CD8-positive, alpha-beta memory T cell (primary cell): ENCODE measurements at regions not wholly inside any gene's neighbourhood (a gene's known extent, or its start where the extent isn't known, plus 50 kb on each side); places are given as distances from the start of the nearest gene placed in this dataset.
A peak's percentile ranks its signal among the peaks of the same experiment; 100 is the strongest.

ENCODE experiments used
- CTCF ChIA-PET: fragments of 350-600 bp; sonication (Branson Sonifier 250); formaldehyde crosslinking; loops from one replicate; lab custom pipeline; 2021; ENCODE audit warnings: antibody characterized with exemption; lab: Charles Lee
- POLR2A ChIA-PET: fragments of 350-600 bp; sonication (Branson Sonifier 250); formaldehyde crosslinking; loops from one replicate; lab custom pipeline; 2021; ENCODE audit warnings: antibody characterized with exemption; lab: Charles Lee
- DNase-seq, 5 donors: peaks; one replicate each; pipeline versions ENCODE4 v3.0.0 to v3.0.0-alpha.2; 2020 to 2022; ENCODE audit warnings: mixed read lengths in 1 of 5
- H3K27ac ChIP-seq: one replicate; pipeline ENCODE4 v1.7.0; 2013; ENCODE audit warnings: low read depth, mild to moderate bottlenecking, low read length, moderate library complexity
- H3K27me3 ChIP-seq: 2 replicates; pipeline ENCODE4 v1.7.0; 2013; ENCODE audit warnings: low read length, mild to moderate bottlenecking; ENCODE audit not compliant: insufficient read depth, poor library complexity, severe bottlenecking
- H3K36me3 ChIP-seq: 2 replicates; pipeline ENCODE4 v1.7.0; 2013; ENCODE audit warnings: mild to moderate bottlenecking, low read length, moderate library complexity; ENCODE audit not compliant: insufficient read depth
- H3K4me1 ChIP-seq: 2 replicates; pipeline ENCODE4 v1.7.0; 2013; ENCODE audit warnings: mild to moderate bottlenecking, low read length, moderate library complexity; ENCODE audit not compliant: insufficient read depth
- H3K4me3 ChIP-seq: 2 replicates; pipeline ENCODE4 v1.7.0; 2013; ENCODE audit warnings: mild to moderate bottlenecking, low read length
- H3K9me3 ChIP-seq: 2 replicates; pipeline ENCODE4 v1.7.0; 2013; ENCODE audit warnings: mild to moderate bottlenecking, low read length
- H3K27ac Mint-ChIP-seq, 8 donors: one replicate each; pipeline ENCODE4 v1.8.0; 2020 to 2021; ENCODE audit warnings: mixed read lengths in 8 of 8, mild to moderate bottlenecking in 6 of 8, inconsistent platforms in 3 of 8, moderate library complexity in 3 of 8
- H3K27me3 Mint-ChIP-seq, 2 donors: one replicate each; pipeline ENCODE4 v1.8.0; 2020 to 2021; ENCODE audit warnings: mixed read lengths in 2 of 2, mild to moderate bottlenecking in 1 of 2, moderate library complexity in 1 of 2
- H3K36me3 Mint-ChIP-seq, 3 donors: one replicate each; pipeline ENCODE4 v1.8.0; 2020 to 2021; ENCODE audit warnings: mixed read lengths in 3 of 3, inconsistent platforms in 1 of 3, mild to moderate bottlenecking in 1 of 3
- H3K4me1 Mint-ChIP-seq, 3 donors: one replicate each; pipeline ENCODE4 v1.8.0; 2020 to 2021; ENCODE audit warnings: mixed read lengths in 3 of 3, inconsistent platforms in 1 of 3, mild to moderate bottlenecking in 1 of 3
- H3K4me3 Mint-ChIP-seq, 7 donors: one replicate each; pipeline ENCODE4 v1.8.0; 2020 to 2021; ENCODE audit warnings: mixed read lengths in 7 of 7, mild to moderate bottlenecking in 6 of 7, moderate library complexity in 4 of 7, inconsistent platforms in 2 of 7
- H3K9me3 Mint-ChIP-seq, 5 donors: one replicate each; pipeline ENCODE4 v1.8.0; 2020 to 2022; ENCODE audit warnings: mixed read lengths in 5 of 5, mild to moderate bottlenecking in 3 of 5, moderate library complexity in 2 of 5, inconsistent platforms in 1 of 5

- Mint-ChIP-seq H3K27me3 (no peaks in the 10 kb centered on the region), H3K4me3 (no peak overlapping the region), H3K36me3 (no peaks in the 10 kb centered on the region), H3K4me1 (no peaks in the 10 kb centered on the region), H3K9me3 (no peaks in the 10 kb centered on the region), H3K27ac (no peak overlapping the region)
- H3K9me3 ChIP-seq, result no peaks in the 10 kb centered on the region
- DNase-seq, result no peak
- H3K36me3 ChIP-seq, result no peaks in the 10 kb centered on the region
- ChIA-PET CTCF (interaction anchor here (1.4 kb wide), 1 partner anchor 57 kb away, joined by 4 read pairs; no protein-coding TSS in a partner anchor), POLR2A (no interaction called here)
- no peaks in the 10 kb centered on the region for H3K27me3 ChIP-seq
- H3K4me3 ChIP-seq, result no peak overlapping the region
- H3K27ac ChIP-seq, result no peak overlapping the region
- H3K4me1 ChIP-seq, result no peaks in the 10 kb centered on the region
These were observed 108.4 kb upstream of the CDC42EP3 start for GRCh38 chr2:37779611-37780386.

GRCh38 chr2:37780387-37780676 lies 108.9 kb upstream of the CDC42EP3 start:
- POLR2A ChIA-PET, result no interaction called here
- Histone ChIP-seq H3K27ac (no peak overlapping the region), H3K4me1 (no peaks in the 10 kb centered on the region), H3K4me3 (no peak overlapping the region), H3K9me3 (no peaks in the 10 kb centered on the region), H3K36me3 (no peaks in the 10 kb centered on the region), H3K27me3 (no peaks in the 10 kb centered on the region)
- Mint-ChIP-seq H3K36me3 (peaks cover 0 to 4% (median 0%) of the 10 kb centered on the region in 3 donors), H3K9me3 (no peaks in the 10 kb centered on the region), H3K27me3 (no peaks in the 10 kb centered on the region), H3K4me1 (no peaks in the 10 kb centered on the region), H3K4me3 (no peak overlapping the region), H3K27ac (no peak overlapping the region)
- DNase-seq, result no peak
- CTCF ChIA-PET, result interaction anchor here (1.4 kb wide), 1 partner anchor 57 kb away, joined by 4 read pairs; no protein-coding TSS in a partner anchor

GRCh38 chr2:37781028-37781427 lies 109.6 kb upstream of the CDC42EP3 start:
- Mint-ChIP-seq H3K27me3 (no peaks in the 10 kb centered on the region), H3K9me3 (no peaks in the 10 kb centered on the region), H3K4me1 (no peaks in the 10 kb centered on the region), H3K27ac (no peak overlapping the region), H3K36me3 (peaks cover 0 to 10% (median 0%) of the 10 kb centered on the region in 3 donors), H3K4me3 (no peak overlapping the region)
- H3K4me3 ChIP-seq, result no peak overlapping the region
- H3K36me3 ChIP-seq, result no peaks in the 10 kb centered on the region
- ChIA-PET POLR2A (no interaction called here), CTCF (interaction anchor here (1.4 kb wide), 1 partner anchor 58 kb away, joined by 4 read pairs; no protein-coding TSS in a partner anchor)
- DNase-seq, result no peak
- H3K9me3 ChIP-seq, result no peaks in the 10 kb centered on the region
- H3K27me3 ChIP-seq, result no peaks in the 10 kb centered on the region
- H3K27ac ChIP-seq, result no peak overlapping the region
- no peaks in the 10 kb centered on the region for H3K4me1 ChIP-seq

- no peak for DNase-seq
- no peaks in the 10 kb centered on the region for H3K4me1 Mint-ChIP-seq
- Histone ChIP-seq H3K4me3 (no peak overlapping the region), H3K36me3 (no peaks in the 10 kb centered on the region), H3K27me3 (no peaks in the 10 kb centered on the region), H3K9me3 (no peaks in the 10 kb centered on the region), H3K4me1 (no peaks in the 10 kb centered on the region), H3K27ac (no peak overlapping the region)
- H3K4me3 Mint-ChIP-seq, result no peak overlapping the region
- POLR2A ChIA-PET, result no interaction called here
- H3K27me3 Mint-ChIP-seq, result no peaks in the 10 kb centered on the region
- peaks cover 0 to 2% (median under 1%) of the 10 kb centered on the region in 5 donors for H3K9me3 Mint-ChIP-seq
- CTCF ChIA-PET, result interaction anchor here (1.1 kb wide), 1 partner anchor 9 kb away, joined by 3 read pairs; no protein-coding TSS in a partner anchor
- H3K36me3 Mint-ChIP-seq, result peaks cover 0 to 17% (median 4%) of the 10 kb centered on the region in 3 donors
- H3K27ac Mint-ChIP-seq, result peak overlapping the region in 1 of 8 donors; percentile 54
These were observed 110.8 kb upstream of the CDC42EP3 start for GRCh38 chr2:37782155-37782673.

- Mint-ChIP-seq H3K4me3 (no peak overlapping the region), H3K9me3 (peaks cover 0 to 7% (median 6%) of the 10 kb centered on the region in 5 donors), H3K4me1 (no peaks in the 10 kb centered on the region), H3K27ac (peak overlapping the region in 1 of 8 donors; percentile 54), H3K36me3 (peaks cover 0 to 24% (median 9%) of the 10 kb centered on the region in 3 donors), H3K27me3 (no peaks in the 10 kb centered on the region)
- ChIA-PET POLR2A (no interaction called here), CTCF (interaction anchor here (1.1 kb wide), 1 partner anchor 9 kb away, joined by 3 read pairs; no protein-coding TSS in a partner anchor)
- Histone ChIP-seq H3K27me3 (no peaks in the 10 kb centered on the region), H3K4me3 (no peak overlapping the region), H3K9me3 (no peaks in the 10 kb centered on the region), H3K27ac (no peak overlapping the region), H3K4me1 (no peaks in the 10 kb centered on the region), H3K36me3 (no peaks in the 10 kb centered on the region)
- DNase-seq, result no peak
These were observed 111.4 kb upstream of the CDC42EP3 start for GRCh38 chr2:37782721-37783371.

- ChIA-PET POLR2A (no interaction called here), CTCF (no interaction called here)
These were observed 112.1 kb upstream of the CDC42EP3 start for GRCh38 chr2:37783545-37783944.

GRCh38 chr2:37784071-37784758 lies 112.8 kb upstream of the CDC42EP3 start:
- H3K9me3 ChIP-seq, result peaks cover 9% of the 10 kb centered on the region
- Mint-ChIP-seq H3K36me3 (peaks cover 3 to 37% (median 15%) of the 10 kb centered on the region in 3 donors), H3K4me3 (no peak overlapping the region), H3K4me1 (no peaks in the 10 kb centered on the region), H3K27ac (no peak overlapping the region), H3K27me3 (no peaks in the 10 kb centered on the region), H3K9me3 (peaks cover 9 to 21% (median 20%) of the 10 kb centered on the region in 5 donors)
- H3K4me1 ChIP-seq, result no peaks in the 10 kb centered on the region
- H3K4me3 ChIP-seq, result no peak overlapping the region
- H3K36me3 ChIP-seq, result no peaks in the 10 kb centered on the region
- no peak overlapping the region for H3K27ac ChIP-seq
- ChIA-PET POLR2A (no interaction called here), CTCF (no interaction called here)
- no peak for DNase-seq
- H3K27me3 ChIP-seq, result no peaks in the 10 kb centered on the region

More at GRCh38 chr2:37783545-37783944, 112.1 kb upstream of the CDC42EP3 start:
- no peaks in the 10 kb centered on the region for H3K27me3 Mint-ChIP-seq
- no peak overlapping the region for H3K27ac Mint-ChIP-seq
- Histone ChIP-seq H3K9me3 (peaks cover 4% of the 10 kb centered on the region), H3K27me3 (no peaks in the 10 kb centered on the region), H3K4me1 (no peaks in the 10 kb centered on the region), H3K36me3 (no peaks in the 10 kb centered on the region), H3K4me3 (no peak overlapping the region), H3K27ac (no peak overlapping the region)
- H3K9me3 Mint-ChIP-seq, result peaks cover 7 to 14% (median 13%) of the 10 kb centered on the region in 5 donors
- DNase-seq, result no peak
- H3K36me3 Mint-ChIP-seq, result peaks cover under 1 to 31% (median 10%) of the 10 kb centered on the region in 3 donors
- no peaks in the 10 kb centered on the region for H3K4me1 Mint-ChIP-seq
- H3K4me3 Mint-ChIP-seq, result no peak overlapping the region
